ENCODE measurements at regions not wholly inside any gene's neighbourhood (a gene's known extent, or its start where the extent isn't known, plus 50 kb on each side); places are given as distances from the start of the nearest gene placed in this dataset.
"Not testable (repeated sequence)": the region's sequence is repeated elsewhere in the genome, so short reads cannot be mapped to it uniquely, and the experiment has no call there.

DNA sequence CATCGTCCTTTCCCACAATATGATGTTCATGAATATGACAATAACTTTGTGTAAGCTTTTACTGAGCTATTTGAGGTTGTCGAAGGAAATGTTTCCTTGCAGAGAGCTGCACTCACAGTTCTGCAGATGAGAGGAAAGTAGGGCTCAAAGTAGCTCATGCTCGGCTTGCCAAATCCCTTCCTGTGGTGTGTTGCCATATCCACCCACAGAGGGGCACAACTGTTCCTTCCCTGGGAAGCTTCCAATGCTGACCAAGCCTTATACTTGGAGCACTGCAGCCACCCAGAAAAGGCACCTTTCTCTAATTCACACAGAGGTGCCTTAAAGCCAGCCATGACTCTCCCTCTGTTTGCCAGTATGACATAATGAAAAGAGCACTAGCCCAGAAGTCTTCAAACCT lies 390.3 kb downstream of the CAAP1 start:
- no peaks in the 10 kb centered on the region for H3K36me3 ChIP-seq (ENCODE audit: insufficient read depth, low read length, poor library complexity, severe bottlenecking)
- H3K4me3 ChIP-seq (ENCODE audit: low read depth, low read length, poor library complexity, severe bottlenecking), result no peak overlapping the region
- H3K9me3 ChIP-seq (ENCODE audit: low read depth, low read length, poor library complexity, severe bottlenecking), result no peaks in the 10 kb centered on the region
- ChIA-PET POLR2A (ENCODE audit: low non-redundant PET) (no interaction called here), CTCF (no interaction called here)
- no peaks in the 10 kb centered on the region for H3K27me3 ChIP-seq (replicated peaks; ENCODE audit: insufficient read depth, low read depth, low read length, poor library complexity)
- no TSS peak for BruUV-seq (replicated peaks)
- H3K27ac ChIP-seq (ENCODE audit: low read depth, low read length, poor library complexity, severe bottlenecking), result no peak overlapping the region
- DNase-seq (ENCODE audit: low spot score), result no peak
- TF ChIP-seq EZH2 (IDR thresholded peaks at IDR 0.05; ENCODE audit: borderline replicate concordance, low read depth, low read length, poor library complexity, severe bottlenecking), result no peak
- TF ChIP-seq, protein P1, sequence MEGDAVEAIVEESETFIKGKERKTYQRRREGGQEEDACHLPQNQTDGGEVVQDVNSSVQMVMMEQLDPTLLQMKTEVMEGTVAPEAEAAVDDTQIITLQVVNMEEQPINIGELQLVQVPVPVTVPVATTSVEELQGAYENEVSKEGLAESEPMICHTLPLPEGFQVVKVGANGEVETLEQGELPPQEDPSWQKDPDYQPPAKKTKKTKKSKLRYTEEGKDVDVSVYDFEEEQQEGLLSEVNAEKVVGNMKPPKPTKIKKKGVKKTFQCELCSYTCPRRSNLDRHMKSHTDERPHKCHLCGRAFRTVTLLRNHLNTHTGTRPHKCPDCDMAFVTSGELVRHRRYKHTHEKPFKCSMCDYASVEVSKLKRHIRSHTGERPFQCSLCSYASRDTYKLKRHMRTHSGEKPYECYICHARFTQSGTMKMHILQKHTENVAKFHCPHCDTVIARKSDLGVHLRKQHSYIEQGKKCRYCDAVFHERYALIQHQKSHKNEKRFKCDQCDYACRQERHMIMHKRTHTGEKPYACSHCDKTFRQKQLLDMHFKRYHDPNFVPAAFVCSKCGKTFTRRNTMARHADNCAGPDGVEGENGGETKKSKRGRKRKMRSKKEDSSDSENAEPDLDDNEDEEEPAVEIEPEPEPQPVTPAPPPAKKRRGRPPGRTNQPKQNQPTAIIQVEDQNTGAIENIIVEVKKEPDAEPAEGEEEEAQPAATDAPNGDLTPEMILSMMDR (conservative IDR thresholded peaks at IDR 0.05; ENCODE audit: low read depth, low read length), result no peak
- no peaks in the 10 kb centered on the region for H3K4me1 ChIP-seq (ENCODE audit: insufficient read depth, low read length, poor library complexity, severe bottlenecking)
- intact Hi-C loops (cut with micrococcal nuclease; ENCODE audit: unreplicated experiment), result no loop called here

DNA sequence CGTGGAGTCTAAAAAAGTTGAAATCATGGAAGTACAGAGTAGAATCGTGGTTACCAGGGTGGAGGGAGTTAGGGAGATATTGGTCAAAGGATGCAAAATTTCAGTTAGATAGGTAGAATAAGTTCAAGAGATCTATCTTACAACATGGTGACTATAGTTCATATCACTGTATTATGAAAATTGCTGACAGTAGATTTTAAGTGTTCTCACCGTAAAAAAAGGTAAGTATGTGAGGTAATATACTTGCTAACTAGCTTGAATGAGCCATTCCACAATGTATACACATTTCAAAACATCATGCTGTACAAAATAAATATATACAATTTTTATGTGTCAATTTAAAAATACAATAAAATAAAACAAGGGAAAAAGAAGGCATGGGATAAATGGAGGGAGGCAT lies 392.1 kb downstream of the CAAP1 start:
- Histone ChIP-seq H3K27ac (ENCODE audit: low read depth, low read length, poor library complexity, severe bottlenecking) (no peak overlapping the region), H3K36me3 (ENCODE audit: insufficient read depth, low read length, poor library complexity, severe bottlenecking) (no peaks in the 10 kb centered on the region), H3K27me3 (replicated peaks; ENCODE audit: insufficient read depth, low read depth, low read length, poor library complexity) (no peaks in the 10 kb centered on the region), H3K9me3 (ENCODE audit: low read depth, low read length, poor library complexity, severe bottlenecking) (no peaks in the 10 kb centered on the region), H3K4me3 (ENCODE audit: low read depth, low read length, poor library complexity, severe bottlenecking) (no peak overlapping the region), H3K4me1 (ENCODE audit: insufficient read depth, low read length, poor library complexity, severe bottlenecking) (no peaks in the 10 kb centered on the region)
- TF ChIP-seq, protein P1 (conservative IDR thresholded peaks at IDR 0.05; ENCODE audit: low read depth, low read length), result no peak
- TF ChIP-seq EZH2 (IDR thresholded peaks at IDR 0.05; ENCODE audit: borderline replicate concordance, low read depth, low read length, poor library complexity, severe bottlenecking), result no peak
- ChIA-PET CTCF (no interaction called here), POLR2A (ENCODE audit: low non-redundant PET) (no interaction called here)
- BruUV-seq (replicated peaks), result no TSS peak
- no peak for DNase-seq (ENCODE audit: low spot score)
- intact Hi-C loops (cut with micrococcal nuclease; ENCODE audit: unreplicated experiment), result no loop called here

DNA sequence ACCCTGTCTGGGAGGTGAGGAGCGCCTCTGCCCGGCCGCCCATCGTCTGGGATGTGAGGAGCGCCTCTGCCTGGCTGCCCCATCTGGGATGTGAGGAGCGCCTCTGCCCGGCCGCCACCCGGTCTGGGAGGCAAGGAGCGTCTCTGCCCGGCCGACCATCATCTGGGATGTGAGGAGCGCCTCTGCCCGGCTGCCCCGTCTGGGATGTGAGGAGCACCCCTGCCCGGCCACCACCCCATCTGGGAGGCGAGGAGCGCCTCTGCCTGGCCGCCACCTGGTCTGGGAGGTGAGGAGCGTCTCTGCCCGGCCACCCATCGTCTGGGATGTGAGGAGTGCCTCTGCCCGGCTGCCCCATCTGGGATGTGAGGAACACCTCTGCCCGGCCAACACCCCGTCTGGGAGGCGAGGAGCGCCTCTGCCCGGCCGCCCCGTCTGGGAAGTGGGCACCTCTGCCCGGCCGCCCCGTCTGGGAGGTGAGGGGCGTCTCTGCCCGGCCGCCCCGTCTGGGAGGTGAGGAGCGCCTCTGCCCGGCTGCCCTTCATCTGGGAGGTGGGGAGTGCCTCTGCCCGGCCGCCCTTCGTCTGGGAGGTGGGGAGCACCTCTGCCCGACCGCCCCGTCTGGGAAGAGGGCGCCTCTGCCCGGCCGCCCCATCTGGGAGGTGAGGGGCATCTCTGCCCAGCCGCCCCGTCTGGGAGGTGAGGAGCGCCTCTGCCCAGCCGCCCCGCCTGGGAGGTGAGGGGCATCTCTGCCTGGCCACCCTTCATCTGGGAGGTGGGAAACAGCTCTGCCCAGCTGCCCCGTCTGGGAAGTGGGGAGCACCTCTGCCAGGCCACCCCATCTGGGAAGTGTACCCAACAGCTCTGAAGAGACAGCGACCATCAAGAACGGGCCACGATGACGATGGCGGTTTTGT lies 399.7 kb downstream of the CAAP1 start:
- DNase-seq (ENCODE audit: low spot score); POLR2A ChIA-PET (ENCODE audit: low non-redundant PET); CTCF ChIA-PET; intact Hi-C loops (cut with micrococcal nuclease; ENCODE audit: unreplicated experiment); H3K36me3 ChIP-seq (ENCODE audit: insufficient read depth, low read length, poor library complexity, severe bottlenecking); BruUV-seq (replicated peaks); H3K27ac ChIP-seq (ENCODE audit: low read depth, low read length, poor library complexity, severe bottlenecking); H3K9me3 ChIP-seq (ENCODE audit: low read depth, low read length, poor library complexity, severe bottlenecking); H3K4me1 ChIP-seq (ENCODE audit: insufficient read depth, low read length, poor library complexity, severe bottlenecking); H3K4me3 ChIP-seq (ENCODE audit: low read depth, low read length, poor library complexity, severe bottlenecking); H3K27me3 ChIP-seq (replicated peaks; ENCODE audit: insufficient read depth, low read depth, low read length, poor library complexity): not testable (repeated sequence)

DNA sequence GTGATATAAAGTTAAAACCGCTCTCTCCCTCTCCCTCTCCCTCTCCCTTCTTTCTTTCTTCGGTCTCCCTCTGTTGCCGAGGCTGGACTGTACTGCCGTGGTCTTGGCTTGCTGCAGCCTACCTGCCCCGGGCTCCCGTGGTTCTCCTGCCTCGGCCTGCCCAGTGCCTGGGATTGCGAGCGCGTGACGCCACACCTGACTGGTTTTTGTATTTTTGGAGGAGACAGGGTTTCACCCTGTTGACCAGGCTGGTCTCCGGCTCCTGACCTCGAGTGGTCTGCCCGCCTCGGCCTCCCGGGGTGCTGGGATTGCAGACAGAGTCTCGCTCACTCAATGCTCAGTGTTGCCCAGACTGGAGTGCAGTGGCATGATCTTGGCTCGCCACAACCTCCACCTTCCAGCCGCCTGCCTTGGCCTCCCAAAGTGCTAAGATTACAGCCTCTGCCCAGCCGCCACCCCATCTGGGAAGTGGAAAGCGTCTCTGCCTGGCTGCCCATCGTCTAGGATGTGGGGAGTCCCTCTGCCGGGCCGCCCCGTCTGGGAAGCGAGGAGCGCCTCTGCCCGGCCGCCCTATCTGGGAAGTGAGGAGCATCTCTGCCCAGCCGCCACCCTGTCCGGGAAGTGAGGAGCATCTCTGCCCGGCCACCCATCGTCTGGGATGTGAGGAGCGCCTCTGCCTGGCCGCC lies 400.5 kb downstream of the CAAP1 start:
- H3K4me3 ChIP-seq (ENCODE audit: low read depth, low read length, poor library complexity, severe bottlenecking); H3K9me3 ChIP-seq (ENCODE audit: low read depth, low read length, poor library complexity, severe bottlenecking); H3K4me1 ChIP-seq (ENCODE audit: insufficient read depth, low read length, poor library complexity, severe bottlenecking); H3K27me3 ChIP-seq (replicated peaks; ENCODE audit: insufficient read depth, low read depth, low read length, poor library complexity); BruUV-seq (replicated peaks); intact Hi-C loops (cut with micrococcal nuclease; ENCODE audit: unreplicated experiment); CTCF ChIA-PET; POLR2A ChIA-PET (ENCODE audit: low non-redundant PET); H3K27ac ChIP-seq (ENCODE audit: low read depth, low read length, poor library complexity, severe bottlenecking); DNase-seq (ENCODE audit: low spot score); H3K36me3 ChIP-seq (ENCODE audit: insufficient read depth, low read length, poor library complexity, severe bottlenecking): not testable (repeated sequence)

Measured in A673 (cell line).